ENCODE measurements at regions not wholly inside any gene's neighbourhood (a gene's known extent, or its start where the extent isn't known, plus 50 kb on each side); places are given as distances from the start of the nearest gene placed in this dataset.

DNA sequence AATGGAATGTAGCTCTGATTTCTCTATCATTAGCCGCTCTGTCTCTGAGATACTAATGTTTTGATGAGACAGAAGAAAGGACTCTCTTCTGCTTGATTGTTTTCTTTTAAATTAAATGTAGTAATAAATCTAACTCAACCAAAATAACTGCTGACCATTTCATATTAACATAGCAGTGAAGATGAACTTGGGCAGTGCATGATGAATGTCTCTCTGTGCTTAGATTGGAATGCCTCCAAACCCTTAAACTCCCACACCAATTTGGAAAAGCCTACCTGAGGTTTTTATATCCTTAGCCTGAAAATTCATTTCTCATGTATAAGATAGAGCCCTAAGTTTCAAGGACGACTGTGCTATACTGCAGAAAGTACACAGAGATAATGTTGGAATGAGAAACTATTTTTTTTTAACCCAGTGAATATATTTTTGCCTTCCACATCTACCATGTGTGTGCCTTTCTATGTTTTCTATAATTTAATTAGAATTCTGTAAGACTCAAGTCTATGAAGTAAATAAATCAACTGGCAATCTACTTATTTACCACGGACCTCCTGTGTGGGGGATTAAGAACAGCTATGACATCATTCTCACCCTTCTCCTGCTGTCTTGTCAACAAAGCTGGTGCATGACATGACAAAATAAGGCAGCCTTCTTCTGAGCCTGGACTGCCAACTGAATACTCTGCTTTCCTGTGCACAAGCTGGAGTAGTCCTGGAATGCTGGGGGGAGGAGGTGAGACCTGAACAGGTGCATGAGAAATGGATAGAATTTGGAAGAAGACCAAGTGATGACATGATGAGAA, 155.5 kb downstream of the FGF9 start (continued):
- TF ChIP-seq, protein P1, sequence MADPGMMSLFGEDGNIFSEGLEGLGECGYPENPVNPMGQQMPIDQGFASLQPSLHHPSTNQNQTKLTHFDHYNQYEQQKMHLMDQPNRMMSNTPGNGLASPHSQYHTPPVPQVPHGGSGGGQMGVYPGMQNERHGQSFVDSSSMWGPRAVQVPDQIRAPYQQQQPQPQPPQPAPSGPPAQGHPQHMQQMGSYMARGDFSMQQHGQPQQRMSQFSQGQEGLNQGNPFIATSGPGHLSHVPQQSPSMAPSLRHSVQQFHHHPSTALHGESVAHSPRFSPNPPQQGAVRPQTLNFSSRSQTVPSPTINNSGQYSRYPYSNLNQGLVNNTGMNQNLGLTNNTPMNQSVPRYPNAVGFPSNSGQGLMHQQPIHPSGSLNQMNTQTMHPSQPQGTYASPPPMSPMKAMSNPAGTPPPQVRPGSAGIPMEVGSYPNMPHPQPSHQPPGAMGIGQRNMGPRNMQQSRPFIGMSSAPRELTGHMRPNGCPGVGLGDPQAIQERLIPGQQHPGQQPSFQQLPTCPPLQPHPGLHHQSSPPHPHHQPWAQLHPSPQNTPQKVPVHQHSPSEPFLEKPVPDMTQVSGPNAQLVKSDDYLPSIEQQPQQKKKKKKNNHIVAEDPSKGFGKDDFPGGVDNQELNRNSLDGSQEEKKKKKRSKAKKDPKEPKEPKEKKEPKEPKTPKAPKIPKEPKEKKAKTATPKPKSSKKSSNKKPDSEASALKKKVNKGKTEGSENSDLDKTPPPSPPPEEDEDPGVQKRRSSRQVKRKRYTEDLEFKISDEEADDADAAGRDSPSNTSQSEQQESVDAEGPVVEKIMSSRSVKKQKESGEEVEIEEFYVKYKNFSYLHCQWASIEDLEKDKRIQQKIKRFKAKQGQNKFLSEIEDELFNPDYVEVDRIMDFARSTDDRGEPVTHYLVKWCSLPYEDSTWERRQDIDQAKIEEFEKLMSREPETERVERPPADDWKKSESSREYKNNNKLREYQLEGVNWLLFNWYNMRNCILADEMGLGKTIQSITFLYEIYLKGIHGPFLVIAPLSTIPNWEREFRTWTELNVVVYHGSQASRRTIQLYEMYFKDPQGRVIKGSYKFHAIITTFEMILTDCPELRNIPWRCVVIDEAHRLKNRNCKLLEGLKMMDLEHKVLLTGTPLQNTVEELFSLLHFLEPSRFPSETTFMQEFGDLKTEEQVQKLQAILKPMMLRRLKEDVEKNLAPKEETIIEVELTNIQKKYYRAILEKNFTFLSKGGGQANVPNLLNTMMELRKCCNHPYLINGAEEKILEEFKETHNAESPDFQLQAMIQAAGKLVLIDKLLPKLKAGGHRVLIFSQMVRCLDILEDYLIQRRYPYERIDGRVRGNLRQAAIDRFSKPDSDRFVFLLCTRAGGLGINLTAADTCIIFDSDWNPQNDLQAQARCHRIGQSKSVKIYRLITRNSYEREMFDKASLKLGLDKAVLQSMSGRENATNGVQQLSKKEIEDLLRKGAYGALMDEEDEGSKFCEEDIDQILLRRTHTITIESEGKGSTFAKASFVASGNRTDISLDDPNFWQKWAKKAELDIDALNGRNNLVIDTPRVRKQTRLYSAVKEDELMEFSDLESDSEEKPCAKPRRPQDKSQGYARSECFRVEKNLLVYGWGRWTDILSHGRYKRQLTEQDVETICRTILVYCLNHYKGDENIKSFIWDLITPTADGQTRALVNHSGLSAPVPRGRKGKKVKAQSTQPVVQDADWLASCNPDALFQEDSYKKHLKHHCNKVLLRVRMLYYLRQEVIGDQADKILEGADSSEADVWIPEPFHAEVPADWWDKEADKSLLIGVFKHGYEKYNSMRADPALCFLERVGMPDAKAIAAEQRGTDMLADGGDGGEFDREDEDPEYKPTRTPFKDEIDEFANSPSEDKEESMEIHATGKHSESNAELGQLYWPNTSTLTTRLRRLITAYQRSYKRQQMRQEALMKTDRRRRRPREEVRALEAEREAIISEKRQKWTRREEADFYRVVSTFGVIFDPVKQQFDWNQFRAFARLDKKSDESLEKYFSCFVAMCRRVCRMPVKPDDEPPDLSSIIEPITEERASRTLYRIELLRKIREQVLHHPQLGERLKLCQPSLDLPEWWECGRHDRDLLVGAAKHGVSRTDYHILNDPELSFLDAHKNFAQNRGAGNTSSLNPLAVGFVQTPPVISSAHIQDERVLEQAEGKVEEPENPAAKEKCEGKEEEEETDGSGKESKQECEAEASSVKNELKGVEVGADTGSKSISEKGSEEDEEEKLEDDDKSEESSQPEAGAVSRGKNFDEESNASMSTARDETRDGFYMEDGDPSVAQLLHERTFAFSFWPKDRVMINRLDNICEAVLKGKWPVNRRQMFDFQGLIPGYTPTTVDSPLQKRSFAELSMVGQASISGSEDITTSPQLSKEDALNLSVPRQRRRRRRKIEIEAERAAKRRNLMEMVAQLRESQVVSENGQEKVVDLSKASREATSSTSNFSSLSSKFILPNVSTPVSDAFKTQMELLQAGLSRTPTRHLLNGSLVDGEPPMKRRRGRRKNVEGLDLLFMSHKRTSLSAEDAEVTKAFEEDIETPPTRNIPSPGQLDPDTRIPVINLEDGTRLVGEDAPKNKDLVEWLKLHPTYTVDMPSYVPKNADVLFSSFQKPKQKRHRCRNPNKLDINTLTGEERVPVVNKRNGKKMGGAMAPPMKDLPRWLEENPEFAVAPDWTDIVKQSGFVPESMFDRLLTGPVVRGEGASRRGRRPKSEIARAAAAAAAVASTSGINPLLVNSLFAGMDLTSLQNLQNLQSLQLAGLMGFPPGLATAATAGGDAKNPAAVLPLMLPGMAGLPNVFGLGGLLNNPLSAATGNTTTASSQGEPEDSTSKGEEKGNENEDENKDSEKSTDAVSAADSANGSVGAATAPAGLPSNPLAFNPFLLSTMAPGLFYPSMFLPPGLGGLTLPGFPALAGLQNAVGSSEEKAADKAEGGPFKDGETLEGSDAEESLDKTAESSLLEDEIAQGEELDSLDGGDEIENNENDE (IDR thresholded peaks at IDR 0.05; ENCODE audit: insufficient replicate concordance, low read length): no peak
- no peak for TF ChIP-seq SP2 (IDR thresholded peaks at IDR 0.05; ENCODE audit: low read length)
- no peak for TF ChIP-seq SIX5 (IDR thresholded peaks at IDR 0.05; ENCODE audit: low read depth, low read length)
